Aorta (tissue), 5 donors: ENCODE measurements at regions not wholly inside any gene's neighbourhood (a gene's known extent, or its start where the extent isn't known, plus 50 kb on each side); places are given as distances from the start of the nearest gene placed in this dataset.
"Not testable (repeated sequence)": the region's sequence is repeated elsewhere in the genome, so short reads cannot be mapped to it uniquely, and the experiment has no call there.

Source experiments
- ATAC-seq: fragments of 200-7000 bp; cut with Tn5 transposase; one replicate; pipeline ENCODE4 v1.9.1; 2022; ENCODE audit warnings: moderate library complexity; ENCODE audit not compliant: low FRiP score
- DNase-seq, 2 donors: peaks; one replicate each; pipeline ENCODE4 v3.0.0-alpha.2; 2020
- H3K27ac ChIP-seq, 2 donors: one replicate each; pipeline ENCODE4 v1.5.1; 2013; ENCODE audit warnings: low read length in 2 of 2, mild to moderate bottlenecking in 2 of 2, moderate library complexity in 2 of 2, control low read depth in 1 of 2, inconsistent platforms in 1 of 2, low read depth in 1 of 2
- H3K27me3 ChIP-seq, 2 donors: one replicate each; pipeline ENCODE4 v1.6.1; 2013; ENCODE audit warnings: control low read depth in 1 of 2, low read length in 1 of 2, mild to moderate bottlenecking in 1 of 2, moderate library complexity in 1 of 2; ENCODE audit not compliant: insufficient read depth in 2 of 2, control insufficient read depth in 1 of 2
- H3K36me3 ChIP-seq, 2 donors: one replicate each; pipeline ENCODE4 v1.6.1; 2013; ENCODE audit warnings: control low read depth in 1 of 2, low read length in 1 of 2, mild to moderate bottlenecking in 1 of 2; ENCODE audit not compliant: insufficient read depth in 2 of 2, control insufficient read depth in 1 of 2
- H3K4me1 ChIP-seq, 2 donors: one replicate each; pipeline ENCODE4 v1.6.1; 2013; ENCODE audit warnings: low read length in 2 of 2, control low read depth in 1 of 2, mild to moderate bottlenecking in 1 of 2, moderate library complexity in 1 of 2; ENCODE audit not compliant: insufficient read depth in 2 of 2, control insufficient read depth in 1 of 2
- H3K4me3 ChIP-seq, 2 donors: one replicate each; pipeline ENCODE4 v1.5.1; 2013; ENCODE audit warnings: low read length in 2 of 2, control low read depth in 1 of 2, mild to moderate bottlenecking in 1 of 2
- H3K9me3 ChIP-seq: one replicate; pipeline ENCODE4 v1.6.1; 2013; ENCODE audit warnings: mild to moderate bottlenecking, low read length; ENCODE audit not compliant: control insufficient read depth
- WGBS, 2 donors: extraction: QIAGEN DNeasy Blood & Tissue Kit; methylation state at CpG; one replicate each; pipeline ENCODE4 v1.1.7; 2013; 5-methylcytosine and 5-hydroxymethylcytosine counted together
- intact Hi-C, 2 donors: fragments of 100-400 bp; cut with DNase I; formaldehyde crosslinking; loops; one replicate each; pipeline versions ENCODE4 v1.14.2 to v1.15.0; 2022
- donor health status: healthy with polysubstance abuse.
- donor health status: Bipolar disorder and iron deficiency.
- donor health status: DM: no; HTN: no; CAD: no.
- donor health status: DM: no; HTN: no; CAD: no.
- donor health status: DM: yes; HTN: yes; CAD: no.

DNA sequence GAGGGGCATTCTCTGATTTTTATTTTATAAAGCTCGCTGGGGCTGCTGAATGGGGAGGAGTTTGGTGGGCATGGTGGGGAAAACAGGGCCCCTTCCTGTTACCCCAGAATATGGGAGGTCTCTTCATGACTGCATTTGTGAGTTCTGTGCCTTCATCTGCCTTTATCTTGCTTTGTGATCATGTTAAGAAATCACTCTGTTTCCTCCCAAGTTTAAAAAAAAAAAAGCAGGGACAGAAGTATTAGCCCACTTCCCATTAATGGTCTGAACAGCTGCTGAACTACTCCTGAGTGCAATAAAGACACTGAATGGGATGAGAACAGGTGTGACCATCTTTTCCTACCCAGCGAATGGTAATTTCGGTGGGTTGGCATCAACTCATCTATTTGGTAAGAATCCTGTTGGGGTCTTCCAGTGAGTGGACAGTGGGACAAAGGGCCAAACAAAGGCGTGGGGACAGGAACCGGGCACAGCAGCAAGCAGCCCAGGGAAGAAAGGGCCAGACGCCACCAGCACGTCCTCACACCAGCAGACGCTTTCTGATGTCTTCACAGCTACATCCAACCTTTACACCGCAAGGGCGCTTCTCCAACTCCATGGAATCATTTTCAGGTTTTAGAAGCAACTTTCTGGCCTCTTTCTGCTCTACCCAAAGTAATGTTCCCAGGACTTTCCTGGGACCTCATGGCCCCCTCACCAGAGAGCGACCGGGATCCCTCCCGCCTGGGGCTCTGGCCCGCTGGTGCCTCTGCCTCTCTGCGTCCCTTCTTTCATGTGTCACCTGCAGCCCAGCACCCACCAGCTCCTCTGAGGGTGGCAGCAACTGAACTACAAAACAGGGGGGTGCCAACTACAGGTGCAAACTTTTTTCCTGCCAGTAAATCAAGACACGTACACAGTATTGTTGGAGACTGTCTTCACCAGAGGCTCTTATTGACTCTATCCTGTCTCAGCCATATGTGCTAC, 160.2 kb downstream of the ADSS2 start:
- no peak for ATAC-seq
- H3K9me3 ChIP-seq = no peaks in the 10 kb centered on the region
- no peak overlapping the region for H3K4me3 ChIP-seq
- no peaks in the 10 kb centered on the region for H3K4me1 ChIP-seq
- 89 to 93% methylated on average over 16 of the region's 16 CpGs for WGBS, 2 donors
- no peak for DNase-seq
- H3K27ac ChIP-seq = no peak overlapping the region
- intact Hi-C loops = no loop called here
- no peaks in the 10 kb centered on the region for H3K27me3 ChIP-seq
- no peaks in the 10 kb centered on the region for H3K36me3 ChIP-seq

- Histone ChIP-seq H3K4me1 (no peaks in the 10 kb centered on the region), H3K27me3 (no peaks in the 10 kb centered on the region), H3K9me3 (no peaks in the 10 kb centered on the region), H3K36me3 (no peaks in the 10 kb centered on the region), H3K27ac (no peak overlapping the region), H3K4me3 (no peak overlapping the region)
- intact Hi-C loops = no loop called here
- ATAC-seq = no peak
- 83 to 85% methylated on average over 7 of the region's 7 CpGs for WGBS, 2 donors
- no peak for DNase-seq
Observed at GRCh38 chr1:244294599-244295224, 157.0 kb downstream of the ADSS2 start.

- intact Hi-C loops = no loop called here
- no peaks in the 10 kb centered on the region for H3K4me1 ChIP-seq
- H3K27ac ChIP-seq = no peak overlapping the region
- no peaks in the 10 kb centered on the region for H3K36me3 ChIP-seq
- DNase-seq (no peak), ATAC-seq (no peak)
- WGBS, 2 donors = 57 to 67% methylated on average over 7 to 8 of the region's 8 CpGs
- no peaks in the 10 kb centered on the region for H3K27me3 ChIP-seq
- no peaks in the 10 kb centered on the region for H3K9me3 ChIP-seq
- no peak overlapping the region for H3K4me3 ChIP-seq
Observed at GRCh38 chr1:244296003-244296402, 155.7 kb downstream of the ADSS2 start.

- no peaks in the 10 kb centered on the region for H3K36me3 ChIP-seq
- DNase-seq (no peak), ATAC-seq (no peak)
- intact Hi-C loops = no loop called here
- 67 to 69% methylated on average over 6 of the region's 6 CpGs for WGBS, 2 donors
- H3K27me3 ChIP-seq = no peaks in the 10 kb centered on the region
- H3K27ac ChIP-seq = no peak overlapping the region
- no peaks in the 10 kb centered on the region for H3K9me3 ChIP-seq
- no peak overlapping the region for H3K4me3 ChIP-seq
- no peaks in the 10 kb centered on the region for H3K4me1 ChIP-seq
Observed at GRCh38 chr1:244296447-244296846, 155.3 kb downstream of the ADSS2 start.

GRCh38 chr1:244297087-244297486, 154.6 kb downstream of the ADSS2 start:
- H3K27ac ChIP-seq = no peak overlapping the region
- no peaks in the 10 kb centered on the region for H3K4me1 ChIP-seq
- ATAC-seq (no peak), DNase-seq (no peak)
- H3K4me3 ChIP-seq = no peak overlapping the region
- H3K27me3 ChIP-seq = no peaks in the 10 kb centered on the region
- H3K36me3 ChIP-seq = no peaks in the 10 kb centered on the region
- no peaks in the 10 kb centered on the region for H3K9me3 ChIP-seq
- 82 to 83% methylated on average over 3 of the region's 3 CpGs for WGBS, 2 donors
- intact Hi-C loops = no loop called here

- no peaks in the 10 kb centered on the region for H3K27me3 ChIP-seq
- intact Hi-C loops = no loop called here
- WGBS, 2 donors = 90 to 91% methylated on average over 7 of the region's 7 CpGs
Observed at GRCh38 chr1:244297616-244298015, 154.1 kb downstream of the ADSS2 start.

DNA sequence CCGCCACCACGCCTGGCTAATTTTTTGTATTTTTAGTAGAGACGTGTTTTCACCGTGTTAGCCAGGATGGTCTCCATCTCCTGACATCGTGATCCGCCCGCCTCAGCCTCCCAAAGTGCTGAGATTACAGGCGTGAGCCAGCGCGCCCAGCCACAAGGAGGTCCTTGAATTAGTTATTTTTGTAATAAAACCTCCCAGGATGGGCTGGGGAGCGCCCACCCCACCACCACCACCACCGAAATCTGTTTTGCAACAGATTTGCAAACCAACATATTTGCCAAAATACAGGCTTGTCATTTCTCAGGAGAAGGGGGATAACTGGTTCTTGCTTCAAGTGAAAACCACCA, 151.7 kb downstream of the ADSS2 start:
- not testable (repeated sequence) for DNase-seq, H3K4me1 ChIP-seq, H3K27me3 ChIP-seq, ATAC-seq, H3K9me3 ChIP-seq, H3K4me3 ChIP-seq, H3K36me3 ChIP-seq, H3K27ac ChIP-seq
- WGBS, 2 donors = 94% methylated on average over 12 of the region's 12 CpGs
- intact Hi-C loops = loop anchor here in 1 of 2 donors (10.0 kb wide), 1 partner anchor 145 kb away; no protein-coding TSS in a partner anchor

More at GRCh38 chr1:244297616-244298015, 154.1 kb downstream of the ADSS2 start:
- Histone ChIP-seq H3K9me3 (no peaks in the 10 kb centered on the region), H3K36me3 (no peaks in the 10 kb centered on the region), H3K4me3 (no peak overlapping the region), H3K27ac (no peak overlapping the region), H3K4me1 (no peaks in the 10 kb centered on the region)
- ATAC-seq = no peak
- DNase-seq = no peak

- Histone ChIP-seq H3K27me3 (no peaks in the 10 kb centered on the region), H3K4me3 (no peak overlapping the region), H3K36me3 (no peaks in the 10 kb centered on the region), H3K27ac (no peak overlapping the region), H3K4me1 (no peaks in the 10 kb centered on the region), H3K9me3 (no peaks in the 10 kb centered on the region)
- ATAC-seq (no peak), DNase-seq (no peak)
- intact Hi-C loops = loop anchor here in 1 of 2 donors (10.0 kb wide), 1 partner anchor 143 kb away; no protein-coding TSS in a partner anchor
- 94 to 96% methylated on average over 5 of the region's 5 CpGs for WGBS, 2 donors
Observed at GRCh38 chr1:244301595-244302130, 150.0 kb downstream of the ADSS2 start.
